ENCODE measurements at regions not wholly inside any gene's neighbourhood (a gene's known extent, or its start where the extent isn't known, plus 50 kb on each side); places are given as distances from the start of the nearest gene placed in this dataset.
"Not testable (repeated sequence)": the region's sequence is repeated elsewhere in the genome, so short reads cannot be mapped to it uniquely, and the experiment has no call there.

DNA sequence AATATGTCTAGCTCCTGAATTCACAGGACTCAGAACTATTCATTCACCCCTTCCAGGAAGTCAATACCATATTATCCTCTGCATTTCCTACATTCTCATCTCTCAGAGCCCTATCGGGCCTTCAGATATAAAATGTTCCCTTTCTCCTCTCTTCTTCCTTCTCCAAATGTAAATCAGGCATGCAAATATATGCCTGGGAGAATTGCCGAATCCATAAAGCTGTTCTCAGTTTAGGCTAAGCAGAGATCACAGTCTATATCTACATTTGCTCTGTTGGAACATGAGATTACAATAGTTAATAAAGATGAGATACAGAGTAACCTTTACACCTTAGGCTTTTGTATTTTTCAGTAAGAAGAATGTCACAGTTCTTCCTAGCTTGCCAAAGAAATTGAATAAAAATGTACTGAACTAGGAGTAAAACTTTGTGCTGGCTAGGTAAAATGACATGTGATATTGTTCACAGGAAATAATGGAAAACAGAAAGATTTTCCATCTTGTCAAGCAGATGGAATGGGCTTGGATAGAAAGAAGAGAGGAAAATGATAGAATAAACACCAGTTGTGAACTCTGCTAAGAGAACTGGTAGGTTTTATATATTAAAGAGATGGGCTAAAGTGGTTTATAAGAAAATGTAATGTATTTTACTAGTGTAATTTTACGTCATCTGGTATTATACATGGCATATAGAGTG is 161.5 kb downstream of the NRIP1 start:
- DNase-seq = no peak

DNA sequence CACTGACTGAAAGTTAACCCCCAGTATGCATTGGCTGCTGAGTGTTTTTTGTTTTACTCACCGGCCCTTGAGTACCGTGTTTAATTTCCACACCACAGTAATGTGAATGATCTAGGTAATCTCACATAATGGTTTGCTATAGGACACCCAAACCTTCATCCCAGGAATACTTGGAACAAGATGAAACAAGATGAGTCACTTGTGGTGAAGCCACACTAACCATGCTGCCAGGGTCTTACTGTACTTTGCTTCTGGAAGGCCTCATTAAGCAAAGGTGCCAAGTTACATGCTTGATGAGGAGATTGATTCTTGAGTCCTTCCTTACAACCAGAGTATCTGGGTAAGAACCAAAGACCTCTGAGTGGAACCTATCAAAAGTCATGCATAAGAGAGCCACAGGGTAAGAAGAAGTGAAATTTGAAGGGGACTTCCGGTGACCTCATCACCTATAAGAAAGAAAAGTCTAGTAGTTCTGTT is 163.3 kb downstream of the NRIP1 start:
- no peak for DNase-seq

DNA sequence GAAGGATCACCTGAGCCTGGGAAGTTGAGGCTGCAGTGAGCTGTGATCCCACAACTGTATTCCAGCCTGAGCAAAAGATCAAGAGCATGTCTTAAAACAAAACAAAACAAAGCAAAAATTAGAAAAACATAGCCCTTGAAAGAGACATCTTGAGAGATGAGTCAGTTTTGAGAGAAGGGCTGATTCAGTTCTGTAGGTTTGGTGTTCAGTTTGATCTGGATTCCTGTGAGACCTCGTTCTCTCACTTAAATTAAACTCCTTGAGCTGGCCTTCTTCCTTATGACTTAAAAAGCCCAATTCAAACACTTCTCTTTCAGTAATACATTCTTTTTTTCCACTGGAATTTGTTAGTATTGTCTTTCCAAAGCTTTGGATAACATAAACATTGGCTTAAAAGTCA is 164.2 kb downstream of the NRIP1 start:
- DNase-seq = no peak

DNA sequence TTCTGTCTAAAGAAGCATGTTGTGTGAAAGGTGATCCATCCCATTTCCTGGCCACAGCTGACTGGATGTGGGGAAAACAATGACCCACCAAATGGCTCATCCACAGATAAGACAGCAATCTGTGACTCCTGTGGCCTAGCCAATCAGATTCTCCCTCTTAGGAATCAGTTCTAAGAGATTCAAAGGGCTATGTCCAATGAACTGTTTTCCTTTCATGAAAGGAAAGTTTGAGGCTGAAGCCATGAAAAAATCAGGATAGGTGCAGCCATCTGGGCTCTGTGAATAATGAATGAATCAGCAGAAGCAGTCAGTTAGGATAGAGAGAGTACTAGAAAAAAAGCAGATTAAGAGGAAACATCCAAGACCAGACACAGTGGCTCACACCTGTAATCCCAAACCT is 164.7 kb downstream of the NRIP1 start:
- DNase-seq = no peak

DNA sequence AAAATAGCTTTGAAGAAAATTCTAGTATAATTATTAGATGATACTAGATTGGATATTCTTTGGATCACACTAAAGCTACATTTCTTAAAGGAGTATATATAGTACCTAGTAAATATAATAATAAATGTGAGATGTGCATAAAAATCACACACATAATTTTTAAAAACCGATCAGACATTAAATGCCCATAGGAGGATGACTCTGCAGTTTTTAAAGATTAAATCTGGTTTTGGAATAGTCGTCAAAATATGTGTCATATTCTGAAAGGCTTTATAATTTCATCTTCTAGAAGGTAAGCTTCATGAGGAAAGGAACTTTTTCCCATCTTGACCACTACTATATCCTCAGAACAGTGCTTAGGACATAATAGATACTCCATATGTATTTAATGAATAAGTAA is 169.0 kb downstream of the NRIP1 start:
- no peak for DNase-seq

DNA sequence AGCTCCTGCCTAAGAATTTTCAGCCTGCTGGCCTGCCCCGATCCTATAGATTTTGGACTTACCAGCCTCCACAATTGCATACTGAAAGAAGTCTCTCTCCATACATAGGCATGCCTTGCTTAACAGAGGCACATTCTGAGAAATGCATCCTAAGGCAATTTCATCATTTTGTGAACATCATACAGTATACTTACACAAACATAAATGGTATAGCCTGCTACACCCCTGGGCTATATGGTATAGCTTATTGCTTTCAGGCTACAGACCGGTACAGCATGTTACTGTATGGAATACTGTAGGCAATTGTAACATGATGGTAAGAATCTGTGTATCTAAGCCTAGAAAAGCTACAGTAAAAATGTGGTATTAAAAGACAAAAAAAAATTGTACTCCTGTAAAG is 174.7 kb downstream of the NRIP1 start:
- DNase-seq = no peak

DNA sequence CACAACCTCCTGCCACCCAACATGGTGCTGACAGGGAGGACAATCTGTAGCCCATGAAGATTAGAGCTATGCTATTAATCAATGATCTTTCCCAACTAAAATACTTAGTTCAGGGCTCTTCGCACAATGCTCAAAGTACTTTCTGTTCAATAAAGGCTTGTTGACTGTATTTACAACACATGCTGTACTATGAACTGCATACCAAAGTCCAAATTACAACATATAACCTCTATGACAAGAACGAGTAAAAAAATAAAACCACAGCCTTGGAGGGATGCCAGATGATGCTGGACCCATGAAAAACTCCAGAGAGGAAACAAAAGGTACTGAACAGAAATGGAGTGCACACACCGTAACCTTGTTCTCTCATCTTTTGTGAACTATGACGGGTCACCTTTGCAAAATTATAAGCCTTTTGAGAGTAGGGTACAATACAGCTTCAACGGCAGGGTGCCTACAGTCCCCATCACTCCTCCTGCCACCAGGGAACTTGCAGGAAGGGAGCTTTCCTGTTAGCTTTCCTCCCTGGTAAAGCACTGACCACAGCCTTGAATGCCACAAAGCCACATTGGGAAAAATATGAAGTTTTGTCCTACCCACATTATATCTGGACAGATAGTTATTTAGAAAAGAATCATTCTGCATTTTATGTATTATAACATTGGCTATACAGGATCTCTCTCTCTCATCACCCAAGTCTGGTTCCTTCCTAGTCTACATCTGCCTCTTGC is 175.6 kb downstream of the NRIP1 start:
- DNase-seq = no peak

DNA sequence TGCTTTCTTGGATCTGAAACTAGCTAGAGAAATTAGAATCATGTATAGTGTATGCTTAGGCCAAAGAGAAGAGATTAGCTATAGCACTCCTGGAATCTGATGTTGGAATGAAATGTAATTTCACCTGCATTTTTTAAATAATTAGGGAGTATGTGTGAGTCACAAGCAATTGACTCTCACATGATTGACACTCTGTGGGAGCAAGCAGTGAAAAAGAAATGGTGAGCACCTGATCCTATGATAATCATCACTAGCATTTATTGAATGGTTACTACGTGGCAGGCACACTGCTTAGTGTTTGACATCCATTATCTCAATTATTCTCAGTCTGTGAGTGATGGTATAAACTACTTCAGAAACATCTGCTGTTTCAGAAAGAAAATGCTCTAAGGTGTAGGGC is 176.6 kb downstream of the NRIP1 start:
- DNase-seq = no peak

DNA sequence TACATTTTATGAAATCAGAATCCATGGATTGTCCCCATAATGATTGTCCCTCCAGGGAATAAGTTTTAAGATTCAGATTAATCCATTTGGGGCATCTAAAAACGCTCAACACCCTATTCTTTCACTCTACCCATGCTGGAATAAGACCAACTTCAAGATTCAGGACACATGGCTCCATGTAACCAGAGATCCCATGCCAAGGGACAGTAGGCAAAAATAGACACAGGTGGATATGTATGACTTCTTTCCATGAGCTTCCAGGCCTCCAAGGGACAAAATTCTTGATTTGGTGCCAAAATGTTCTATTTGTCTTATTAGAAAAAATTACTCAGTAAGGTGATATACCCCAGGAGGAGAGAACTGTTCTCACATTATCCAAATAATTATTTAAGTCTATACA is 178.8 kb downstream of the NRIP1 start:
- DNase-seq = no peak

DNA sequence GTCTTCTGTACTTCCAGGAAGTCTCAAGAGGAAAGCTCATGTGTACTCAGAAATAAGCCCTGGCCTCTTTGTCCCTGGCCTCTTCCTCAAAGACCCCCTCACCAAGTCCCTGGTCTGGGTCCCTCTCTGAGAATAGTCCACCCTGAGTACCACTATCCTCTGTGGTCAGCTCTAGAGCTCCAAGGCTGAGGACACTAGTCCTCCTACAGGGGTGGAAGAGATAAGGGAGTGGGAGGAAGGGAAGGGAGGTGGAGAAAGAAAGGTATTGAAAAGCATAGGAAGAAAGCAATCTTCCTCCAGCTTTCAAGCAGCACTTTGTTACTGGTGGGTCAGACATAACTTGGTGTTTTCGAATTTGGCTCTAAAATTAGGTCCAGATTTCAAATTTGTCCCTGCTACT is 181.4 kb downstream of the NRIP1 start:
- DNase-seq = no peak

DNA sequence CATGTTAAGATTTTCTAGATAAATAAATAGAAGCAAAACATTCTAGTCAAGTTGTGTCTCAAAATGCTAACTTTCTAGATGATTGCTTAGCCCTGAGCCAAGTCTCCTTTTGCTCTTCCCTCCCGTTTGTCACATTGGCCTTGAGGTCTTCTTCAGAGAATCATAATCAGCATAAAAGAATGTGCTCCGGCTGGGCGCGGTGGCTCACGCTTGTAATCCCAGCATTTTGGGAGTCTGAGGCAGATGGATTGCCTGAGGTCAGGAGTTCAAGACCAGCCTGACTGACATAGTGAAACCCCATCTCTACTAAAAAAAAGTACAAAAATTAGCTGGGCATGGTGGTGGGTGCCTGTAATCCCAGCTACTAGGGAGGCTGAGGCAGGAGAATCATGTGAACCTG is 182.3 kb downstream of the NRIP1 start:
- not testable (repeated sequence) for DNase-seq

DNA sequence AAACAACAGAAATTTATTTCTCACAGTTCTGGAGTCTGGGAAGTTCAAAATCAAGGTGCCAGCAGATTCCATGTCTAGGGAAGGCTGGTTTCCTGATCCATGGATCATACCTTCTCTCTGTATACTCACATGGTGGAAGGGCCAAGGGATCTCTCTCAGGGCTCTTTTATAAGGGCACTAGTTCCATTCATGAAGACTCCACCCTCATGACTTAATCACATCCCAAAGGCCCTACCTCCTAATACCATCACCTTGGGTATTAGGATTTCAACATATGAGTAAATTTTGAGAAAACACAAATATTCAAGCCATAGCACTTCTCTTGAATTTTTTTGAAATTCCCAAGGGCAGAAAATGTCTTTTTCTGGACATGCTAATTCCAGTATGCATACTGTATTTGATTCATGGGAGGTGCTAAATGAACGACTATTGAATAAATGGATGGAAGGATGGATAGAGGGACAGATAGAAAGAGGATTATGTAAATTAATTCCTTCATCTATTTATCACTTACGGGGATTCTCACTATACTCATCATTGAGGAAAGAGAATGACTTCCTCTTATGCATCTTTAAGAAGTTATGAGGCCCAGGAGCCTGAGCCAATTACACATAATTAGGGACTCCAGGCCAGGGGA is 182.8 kb downstream of the NRIP1 start:
- no peak for DNase-seq

DNA sequence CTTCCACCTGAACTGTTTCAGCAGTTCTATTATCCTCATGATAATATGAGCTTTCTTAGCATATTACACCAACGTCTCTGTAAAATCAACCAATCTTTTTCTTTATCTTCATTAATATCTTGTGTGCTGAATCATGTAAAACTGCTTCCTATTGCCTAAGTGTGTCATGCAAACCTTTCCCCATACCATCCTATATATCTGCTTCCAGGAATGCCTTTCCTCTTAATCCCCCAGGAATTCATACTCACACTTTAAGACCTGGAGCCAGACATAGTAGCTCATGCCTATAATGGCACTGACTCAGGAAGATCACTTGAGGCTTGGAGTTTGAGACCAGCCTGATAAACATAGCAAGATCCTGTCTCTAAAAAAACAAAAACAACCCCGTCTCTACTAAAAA is 183.9 kb downstream of the NRIP1 start:
- no peak for DNase-seq

DNA sequence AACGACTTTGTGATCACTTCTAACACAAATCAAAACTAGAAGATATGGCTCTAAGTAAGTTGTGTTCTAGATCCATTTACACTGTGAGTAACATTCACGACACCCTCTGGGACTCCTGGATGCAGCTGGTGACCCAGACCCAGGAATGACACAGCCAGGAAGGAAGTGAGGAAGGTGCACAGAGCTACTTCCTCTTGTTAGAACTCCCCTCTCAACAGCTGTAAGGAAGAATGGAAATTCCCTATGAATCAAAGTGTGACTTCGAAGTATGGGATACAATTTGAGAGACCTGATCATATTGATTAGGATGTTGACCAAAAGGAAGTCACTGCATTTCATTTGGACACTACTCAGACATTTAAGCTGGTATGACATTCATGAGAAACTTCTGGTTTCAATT is 185.3 kb downstream of the NRIP1 start:
- DNase-seq = peak; percentile 38

DNA sequence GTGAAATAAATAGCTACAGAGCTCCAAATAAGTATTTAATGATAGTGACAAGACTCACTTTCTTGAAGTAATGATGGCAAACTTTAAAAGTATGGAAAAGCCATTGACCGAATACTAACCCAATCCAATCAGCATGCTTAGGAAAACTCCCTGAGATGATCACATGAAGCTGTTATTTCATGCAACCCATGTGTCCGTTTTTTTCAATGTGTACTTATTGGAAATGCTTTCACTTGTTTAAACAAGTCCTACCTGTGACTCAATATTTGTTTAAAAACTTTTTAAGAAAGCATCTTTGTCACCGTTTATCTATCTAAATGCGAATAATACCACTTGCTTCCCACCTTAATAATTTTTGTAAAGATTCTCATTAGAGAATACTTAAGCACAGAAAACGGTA is 185.8 kb downstream of the NRIP1 start:
- no peak for DNase-seq

DNA sequence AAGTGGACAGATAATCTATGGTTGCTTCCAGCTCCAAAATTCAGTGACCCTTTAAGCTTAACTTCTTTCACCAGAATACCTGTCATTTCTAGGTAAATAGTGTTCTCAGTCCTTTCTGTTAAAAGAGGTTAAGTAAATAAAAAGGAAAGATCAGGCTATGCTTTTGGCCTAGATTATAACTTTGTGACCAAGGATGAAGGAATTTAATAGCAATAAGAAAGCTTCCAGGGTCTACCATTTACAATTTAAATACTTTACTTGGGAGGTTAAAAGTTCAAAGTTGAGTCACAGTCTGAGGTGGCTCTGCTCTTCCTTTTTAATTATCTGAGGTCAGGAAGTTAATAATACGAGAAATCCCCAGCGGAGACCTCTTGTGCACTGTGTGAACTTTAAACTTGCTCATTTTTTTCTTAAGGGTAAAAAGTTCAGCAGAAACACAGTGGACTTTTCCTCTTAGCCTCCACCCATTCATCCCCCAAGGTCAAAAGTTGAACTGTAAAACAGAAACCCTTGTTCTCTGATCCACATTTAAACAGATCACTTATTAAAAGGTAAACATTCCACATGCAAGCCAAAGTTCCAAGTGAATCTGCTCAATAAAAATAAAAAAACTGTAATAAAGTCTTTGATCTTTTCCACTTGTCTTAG is 187.1 kb downstream of the NRIP1 start:
- no peak for DNase-seq

DNA sequence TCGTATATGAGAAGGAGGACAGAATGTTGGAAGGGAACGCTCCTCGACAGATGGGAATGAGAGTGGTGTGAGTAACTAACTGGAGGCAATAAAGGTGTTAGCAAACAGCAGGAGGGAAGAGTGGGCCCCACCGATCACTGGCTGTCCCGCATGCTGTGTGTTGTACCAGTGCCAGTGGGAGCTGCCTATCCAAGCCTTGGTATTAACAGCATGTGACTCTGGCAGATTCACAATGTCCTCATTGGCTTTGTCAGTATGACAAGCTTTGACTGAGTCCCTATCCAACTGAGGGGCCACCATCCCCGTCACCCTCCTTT is 188.3 kb downstream of the NRIP1 start:
- no peak for DNase-seq

DNA sequence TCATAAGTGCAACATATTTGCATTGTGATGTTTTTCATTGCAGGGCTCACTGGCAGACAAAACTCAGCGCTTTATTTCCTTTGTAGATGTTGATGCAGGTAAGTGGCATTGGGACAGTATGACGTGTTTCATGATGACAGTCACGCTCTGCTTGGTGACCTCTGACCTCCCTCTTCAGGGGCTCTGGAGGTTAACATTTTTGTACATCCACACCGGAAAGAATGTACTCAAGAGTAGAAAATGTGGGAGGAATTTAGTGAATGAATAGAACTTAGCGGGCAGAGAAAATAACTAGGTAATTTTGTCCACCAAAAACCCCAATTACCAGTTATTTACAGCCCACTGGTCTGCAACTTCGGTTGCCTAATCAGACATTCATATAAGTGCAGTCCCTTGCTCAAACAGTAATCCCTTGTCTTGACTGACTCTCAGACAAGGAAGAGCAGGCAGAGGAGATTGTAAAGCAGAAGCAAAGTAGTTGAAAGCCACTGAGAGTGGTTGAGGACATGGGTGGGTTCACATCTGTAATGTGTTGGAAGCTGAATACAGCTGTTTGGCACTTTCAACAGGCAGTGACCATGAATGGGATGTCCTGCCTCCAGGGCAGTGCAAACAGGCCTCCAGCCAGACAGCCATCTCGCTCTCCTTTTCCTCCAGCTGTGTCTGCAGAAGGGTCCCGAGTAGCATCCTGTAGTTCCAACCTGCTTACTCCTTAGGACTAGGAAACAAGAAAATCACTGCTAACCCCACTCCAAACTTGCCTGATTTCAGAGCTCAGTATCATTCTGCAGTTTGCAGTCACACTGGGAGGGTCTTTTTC is 188.9 kb downstream of the NRIP1 start:
- no peak for DNase-seq

DNA sequence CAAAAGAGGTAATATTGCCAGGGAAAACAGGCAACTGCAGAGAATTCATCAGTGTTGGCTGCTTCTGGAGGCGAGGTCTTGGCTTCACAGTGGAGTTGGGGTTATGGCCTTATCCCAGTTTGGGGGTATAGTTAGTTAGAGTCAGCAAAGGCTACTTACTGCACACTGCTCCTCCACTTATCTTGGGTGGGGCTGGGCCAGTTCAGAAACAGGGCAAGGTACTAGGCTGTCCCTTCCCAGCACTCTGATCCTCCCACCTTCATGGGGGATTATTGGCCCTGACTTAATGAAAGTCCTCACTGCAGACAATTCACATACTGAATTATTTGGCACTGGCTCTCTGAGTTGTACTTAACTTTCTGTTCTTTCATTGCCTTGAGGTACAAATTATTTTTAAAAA is 189.6 kb downstream of the NRIP1 start:
- DNase-seq = no peak

DNA sequence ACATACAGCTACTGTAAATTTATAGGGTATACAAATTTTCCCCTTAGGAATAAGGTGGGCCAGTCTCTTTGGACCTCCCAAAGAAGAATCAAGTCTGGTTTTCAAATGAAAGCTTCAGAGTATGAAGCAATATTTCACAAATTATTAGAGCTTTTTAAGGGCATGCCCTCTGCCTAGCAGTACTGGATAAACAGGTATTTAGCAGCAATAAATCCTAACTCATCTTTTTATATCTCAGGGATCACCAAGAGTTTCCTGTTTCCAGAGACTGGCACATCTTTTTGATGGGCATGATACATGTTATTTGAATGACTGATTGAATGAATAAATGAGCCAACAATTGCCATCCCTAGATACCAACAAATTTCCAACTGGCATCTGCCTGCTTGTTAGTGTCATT is 190.4 kb downstream of the NRIP1 start:
- no peak for DNase-seq

DNA sequence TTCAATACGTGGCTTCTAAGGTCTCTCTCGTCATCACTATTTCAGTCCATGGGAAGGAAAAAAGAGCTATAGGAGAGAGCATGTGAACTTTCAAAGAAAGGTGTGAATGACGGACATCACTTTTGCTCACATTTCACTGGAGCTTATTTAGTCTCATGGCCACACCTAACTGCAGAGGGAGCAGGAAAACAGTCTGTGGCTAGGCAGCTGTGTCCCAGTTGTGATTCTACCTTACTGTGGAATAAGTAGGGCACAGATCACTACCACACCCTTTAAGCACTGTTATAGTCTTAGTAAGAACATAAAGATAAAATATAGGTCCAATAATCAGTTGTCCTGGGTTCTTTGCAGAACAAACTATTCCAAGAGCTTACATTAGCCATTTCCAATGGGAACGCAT is 192.9 kb downstream of the NRIP1 start:
- no peak for DNase-seq

DNA sequence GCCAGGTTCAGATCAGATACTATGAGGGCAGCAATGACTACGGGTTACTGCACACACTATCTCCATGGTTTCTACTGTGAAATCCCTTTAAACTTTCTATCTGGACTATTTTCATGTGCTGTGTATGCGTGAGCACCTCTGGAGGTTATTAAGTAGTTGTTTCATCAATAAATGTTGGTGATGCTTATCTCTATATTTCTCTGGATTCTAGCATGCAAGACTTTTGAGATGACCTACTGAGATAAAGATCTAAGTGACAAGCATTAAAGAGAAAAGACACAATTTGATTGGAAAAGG is 194.0 kb downstream of the NRIP1 start:
- no peak for DNase-seq
